Gastroesophageal sphincter (tissue), 3 donors: ENCODE measurements at regions not wholly inside any gene's neighbourhood (a gene's known extent, or its start where the extent isn't known, plus 50 kb on each side); places are given as distances from the start of the nearest gene placed in this dataset.

Source experiments
- POLR2AphosphoS5 ChIP-seq: sonication (generic); formaldehyde crosslinking; IDR thresholded peaks from one replicate; pipeline ENCODE4 v1.6.1; 2017; ENCODE audit warnings: antibody characterized with exemption
- TF ChIP-seq, protein P1 (sequence below), 4 experiments: fragments of 200-600 bp in 2 of 4; fragments of 450-650 bp in 2 of 4; sonication (generic) in 1 of 4; IDR thresholded peaks; one replicate each; pipeline ENCODE4 v1.5.1; 2017 to 2019; ENCODE audit warnings: antibody characterized with exemption in 4 of 4, mild to moderate bottlenecking in 2 of 4, moderate library complexity in 2 of 4

DNA sequence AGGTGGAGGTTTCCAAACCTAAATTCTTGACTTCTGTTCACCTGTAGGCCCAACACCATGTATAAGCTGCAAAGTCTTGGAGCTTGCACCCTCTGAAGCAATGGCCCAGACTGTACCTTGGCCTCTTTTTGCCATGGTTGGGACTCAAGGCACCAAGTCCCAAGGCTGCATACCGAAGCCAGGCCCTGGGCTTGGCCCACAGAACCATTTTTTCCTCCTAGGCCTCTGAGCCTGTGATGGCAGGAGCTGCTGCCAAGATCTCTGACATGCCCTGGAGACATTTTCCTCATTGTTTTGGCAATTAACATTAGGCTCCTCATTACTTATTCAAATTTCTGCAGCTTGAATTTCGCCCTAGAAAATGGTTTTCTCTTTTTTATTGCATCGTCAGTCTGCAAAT, 297.9 kb downstream of the OXSM start:
- TF ChIP-seq, protein P1, sequence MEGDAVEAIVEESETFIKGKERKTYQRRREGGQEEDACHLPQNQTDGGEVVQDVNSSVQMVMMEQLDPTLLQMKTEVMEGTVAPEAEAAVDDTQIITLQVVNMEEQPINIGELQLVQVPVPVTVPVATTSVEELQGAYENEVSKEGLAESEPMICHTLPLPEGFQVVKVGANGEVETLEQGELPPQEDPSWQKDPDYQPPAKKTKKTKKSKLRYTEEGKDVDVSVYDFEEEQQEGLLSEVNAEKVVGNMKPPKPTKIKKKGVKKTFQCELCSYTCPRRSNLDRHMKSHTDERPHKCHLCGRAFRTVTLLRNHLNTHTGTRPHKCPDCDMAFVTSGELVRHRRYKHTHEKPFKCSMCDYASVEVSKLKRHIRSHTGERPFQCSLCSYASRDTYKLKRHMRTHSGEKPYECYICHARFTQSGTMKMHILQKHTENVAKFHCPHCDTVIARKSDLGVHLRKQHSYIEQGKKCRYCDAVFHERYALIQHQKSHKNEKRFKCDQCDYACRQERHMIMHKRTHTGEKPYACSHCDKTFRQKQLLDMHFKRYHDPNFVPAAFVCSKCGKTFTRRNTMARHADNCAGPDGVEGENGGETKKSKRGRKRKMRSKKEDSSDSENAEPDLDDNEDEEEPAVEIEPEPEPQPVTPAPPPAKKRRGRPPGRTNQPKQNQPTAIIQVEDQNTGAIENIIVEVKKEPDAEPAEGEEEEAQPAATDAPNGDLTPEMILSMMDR (IDR thresholded peaks at IDR 0.05) = no peak
- no peak for TF ChIP-seq POLR2AphosphoS5
